GM12864 (cell line): ENCODE measurements at regions not wholly inside any gene's neighbourhood (a gene's known extent, or its start where the extent isn't known, plus 50 kb on each side); places are given as distances from the start of the nearest gene placed in this dataset.

Source experiments
- DNase-seq: peaks from one replicate; pipeline ENCODE4 v3.0.0-alpha.2; 2011; ENCODE audit warnings: low read depth
- H3K4me3 ChIP-seq: 2 replicates; pipeline ENCODE4 v1.5.1; 2011; ENCODE audit warnings: mild to moderate bottlenecking, low read depth, low read length, control low read depth
- TF ChIP-seq, protein P1 (sequence below): IDR thresholded peaks from 2 replicates; pipeline ENCODE4 v1.5.1; 2011; ENCODE audit warnings: low read depth, mild to moderate bottlenecking, moderate library complexity, low read length, control low read depth, inconsistent platforms; ENCODE audit errors: missing control alignments

DNA sequence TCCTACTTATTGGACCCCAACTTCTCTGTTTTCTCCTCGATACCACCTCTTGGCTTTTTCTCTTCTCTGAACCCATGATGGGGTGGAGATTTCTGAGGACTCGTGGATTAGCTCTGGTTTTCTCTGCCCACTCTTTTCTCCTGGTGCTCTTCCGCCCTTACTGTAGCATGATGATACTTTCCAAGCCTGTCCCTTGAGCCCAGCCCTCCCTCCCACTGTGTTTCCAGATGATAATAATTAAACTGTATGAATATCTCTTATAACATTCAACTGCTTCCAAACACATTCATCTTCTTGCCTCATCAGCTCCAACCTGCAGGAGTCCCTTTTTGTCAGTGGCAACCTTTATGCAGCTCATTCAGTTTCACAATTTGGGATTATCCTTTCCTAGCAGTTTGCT lies 494.2 kb upstream of the KLF4 start:
- TF ChIP-seq, protein P1, sequence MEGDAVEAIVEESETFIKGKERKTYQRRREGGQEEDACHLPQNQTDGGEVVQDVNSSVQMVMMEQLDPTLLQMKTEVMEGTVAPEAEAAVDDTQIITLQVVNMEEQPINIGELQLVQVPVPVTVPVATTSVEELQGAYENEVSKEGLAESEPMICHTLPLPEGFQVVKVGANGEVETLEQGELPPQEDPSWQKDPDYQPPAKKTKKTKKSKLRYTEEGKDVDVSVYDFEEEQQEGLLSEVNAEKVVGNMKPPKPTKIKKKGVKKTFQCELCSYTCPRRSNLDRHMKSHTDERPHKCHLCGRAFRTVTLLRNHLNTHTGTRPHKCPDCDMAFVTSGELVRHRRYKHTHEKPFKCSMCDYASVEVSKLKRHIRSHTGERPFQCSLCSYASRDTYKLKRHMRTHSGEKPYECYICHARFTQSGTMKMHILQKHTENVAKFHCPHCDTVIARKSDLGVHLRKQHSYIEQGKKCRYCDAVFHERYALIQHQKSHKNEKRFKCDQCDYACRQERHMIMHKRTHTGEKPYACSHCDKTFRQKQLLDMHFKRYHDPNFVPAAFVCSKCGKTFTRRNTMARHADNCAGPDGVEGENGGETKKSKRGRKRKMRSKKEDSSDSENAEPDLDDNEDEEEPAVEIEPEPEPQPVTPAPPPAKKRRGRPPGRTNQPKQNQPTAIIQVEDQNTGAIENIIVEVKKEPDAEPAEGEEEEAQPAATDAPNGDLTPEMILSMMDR, result no peak
- DNase-seq, result no peak

DNA sequence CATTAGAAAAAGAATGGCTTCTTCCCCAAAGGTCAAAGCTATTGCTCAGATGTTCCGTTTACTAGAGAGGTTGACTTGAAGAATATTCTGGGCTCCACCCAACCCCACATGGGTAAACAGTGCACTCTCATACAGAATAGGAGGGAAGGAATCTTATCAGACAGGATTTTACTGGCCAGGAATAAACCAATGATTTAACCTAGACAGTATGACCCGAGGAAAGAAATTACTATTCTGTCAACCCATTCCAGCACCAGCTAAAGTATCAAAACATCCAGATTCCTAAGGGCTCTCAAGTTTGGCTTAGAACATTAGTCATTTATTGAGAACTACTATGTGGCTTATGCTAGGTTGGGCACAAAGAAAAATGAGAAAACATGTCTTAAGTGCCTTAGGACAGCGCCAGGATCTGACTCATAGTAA lies 493.6 kb upstream of the KLF4 start:
- TF ChIP-seq, protein P1, result no peak
- H3K4me3 ChIP-seq, result no peak overlapping the region
- DNase-seq, result no peak

More for the DNA sequence above, 494.2 kb upstream of the KLF4 start:
- no peak overlapping the region for H3K4me3 ChIP-seq

DNA sequence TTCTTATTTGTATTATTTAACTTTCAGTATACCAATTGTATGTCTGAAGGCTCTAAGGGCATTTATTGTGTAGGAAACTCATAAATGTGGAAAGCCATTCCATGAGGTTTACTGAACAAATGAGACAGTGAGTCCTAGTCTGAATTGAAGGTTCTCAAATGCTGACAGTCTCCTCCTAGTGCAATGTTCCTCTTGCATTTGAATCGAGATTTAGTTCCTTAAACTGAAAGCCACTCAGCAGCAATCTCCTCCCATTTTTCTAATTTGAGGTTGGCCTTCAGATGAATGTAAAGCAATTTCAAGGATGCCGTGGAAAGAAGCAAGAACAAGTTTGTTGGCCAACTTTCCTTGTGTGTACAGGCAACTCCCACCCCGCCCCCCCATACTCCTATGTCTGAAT lies 493.2 kb upstream of the KLF4 start:
- TF ChIP-seq, protein P1, result no peak
- DNase-seq, result no peak
- no peak overlapping the region for H3K4me3 ChIP-seq

DNA sequence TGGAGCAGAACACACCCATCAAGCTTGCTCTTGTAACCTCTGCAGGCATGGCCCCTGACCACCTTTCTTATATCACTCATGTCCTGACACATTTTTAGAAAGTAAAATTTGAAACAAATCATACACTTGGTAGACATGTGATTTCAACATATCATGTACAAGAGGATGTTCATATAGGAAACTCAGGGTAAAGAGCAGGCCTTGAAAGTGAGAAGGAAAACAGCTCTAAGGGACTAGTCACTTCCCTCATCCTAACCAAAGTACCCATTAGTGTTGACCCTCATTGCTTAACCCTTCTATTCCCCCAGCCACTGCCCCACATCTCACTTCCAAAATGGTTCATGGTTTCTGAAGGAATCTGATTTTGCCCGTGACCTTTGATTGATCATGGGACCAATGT lies 492.4 kb upstream of the KLF4 start:
- no peak overlapping the region for H3K4me3 ChIP-seq
- DNase-seq, result no peak
- TF ChIP-seq, protein P1, result no peak

DNA sequence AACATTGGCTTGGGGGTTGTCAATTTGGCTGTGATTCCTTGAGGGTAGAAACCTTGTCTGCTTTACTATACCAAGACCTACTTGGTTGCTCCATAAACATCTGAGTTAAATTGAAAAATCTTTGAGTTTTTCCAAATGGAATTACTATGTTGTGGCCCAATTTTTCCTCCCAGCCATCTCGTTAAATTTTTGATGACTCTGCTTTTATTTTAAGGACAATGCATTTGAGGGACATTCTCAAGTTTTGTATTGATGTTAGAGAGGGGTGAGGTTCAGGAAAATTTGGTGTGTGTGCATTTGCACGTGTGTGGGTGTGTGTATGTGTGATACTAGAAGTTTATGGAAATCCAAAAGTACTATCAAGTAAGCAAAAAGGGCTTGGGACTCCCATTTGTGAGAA lies 491.4 kb upstream of the KLF4 start:
- no peak overlapping the region for H3K4me3 ChIP-seq
- TF ChIP-seq, protein P1, result no peak
- DNase-seq, result no peak

DNA sequence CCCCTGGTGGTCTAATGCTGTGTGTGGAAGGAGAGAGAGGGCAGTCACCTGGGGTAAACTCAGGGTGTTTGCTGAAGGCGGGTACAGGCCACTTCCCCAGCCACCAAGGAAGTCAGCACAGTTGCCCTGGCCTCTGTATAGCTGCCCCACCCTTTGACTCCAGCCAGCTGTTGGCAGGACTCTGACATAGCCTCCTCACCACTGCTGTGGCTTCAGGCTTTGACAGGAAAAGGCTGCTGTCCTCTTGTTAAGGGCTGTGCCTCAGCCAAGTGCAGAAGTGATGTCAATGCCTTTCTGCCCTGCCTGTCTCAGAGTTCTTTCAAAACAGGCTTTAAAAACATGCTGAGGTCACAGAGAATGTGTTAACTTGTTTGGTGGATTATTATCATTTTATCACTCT lies 487.2 kb upstream of the KLF4 start:
- TF ChIP-seq, protein P1, result no peak
- DNase-seq, result no peak
- H3K4me3 ChIP-seq, result no peak overlapping the region

DNA sequence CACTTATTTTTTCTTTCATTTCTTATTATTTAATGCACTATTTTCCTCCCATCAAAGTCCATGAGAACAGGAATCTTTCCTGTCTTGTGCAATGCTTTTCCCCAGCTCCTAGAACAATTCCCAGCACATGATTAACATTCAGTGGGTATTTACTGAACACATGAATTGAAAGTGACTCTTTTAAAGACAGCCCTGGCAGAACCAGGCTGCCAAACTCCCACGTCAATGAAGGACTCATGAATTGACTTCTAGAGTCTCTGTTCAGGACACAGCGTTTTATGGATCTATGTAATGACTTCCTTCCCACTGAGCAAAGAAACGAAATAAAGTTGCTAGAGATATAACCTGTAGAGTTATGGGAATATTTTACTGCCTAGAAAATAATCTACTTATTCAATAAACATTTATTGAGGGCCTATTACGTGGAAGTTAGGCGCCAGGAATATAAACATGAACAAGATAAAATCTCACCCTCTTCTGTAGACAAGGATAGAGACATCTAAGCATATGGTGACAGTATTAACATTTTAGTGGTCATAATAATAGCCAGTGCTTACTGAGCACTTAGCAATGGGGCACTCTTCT lies 485.9 kb upstream of the KLF4 start:
- TF ChIP-seq, protein P1, result no peak
- H3K4me3 ChIP-seq, result no peak overlapping the region
- DNase-seq, result no peak
